SU-DHL-6 (cell line): ENCODE measurements at regions not wholly inside any gene's neighbourhood (a gene's known extent, or its start where the extent isn't known, plus 50 kb on each side); places are given as distances from the start of the nearest gene placed in this dataset.

Source experiments
- EZH2phosphoT487 ChIP-seq: fragments of 200-600 bp; sonication (generic), shearing (Covaris generic); conservative IDR thresholded peaks from 2 replicates; pipeline ENCODE4 v1.6.1; 2018; ENCODE audit warnings: mild to moderate bottlenecking, antibody characterized with exemption, low read length, moderate library complexity, mixed read lengths
- TF ChIP-seq, protein P1 (sequence below): fragments of 200-600 bp; sonication (generic); IDR thresholded peaks from one replicate; pipeline ENCODE4 v1.5.1; 2017; ENCODE audit warnings: antibody characterized with exemption, mild to moderate bottlenecking, low read length, moderate library complexity; ENCODE audit not compliant: insufficient read depth, poor library complexity, severe bottlenecking

DNA sequence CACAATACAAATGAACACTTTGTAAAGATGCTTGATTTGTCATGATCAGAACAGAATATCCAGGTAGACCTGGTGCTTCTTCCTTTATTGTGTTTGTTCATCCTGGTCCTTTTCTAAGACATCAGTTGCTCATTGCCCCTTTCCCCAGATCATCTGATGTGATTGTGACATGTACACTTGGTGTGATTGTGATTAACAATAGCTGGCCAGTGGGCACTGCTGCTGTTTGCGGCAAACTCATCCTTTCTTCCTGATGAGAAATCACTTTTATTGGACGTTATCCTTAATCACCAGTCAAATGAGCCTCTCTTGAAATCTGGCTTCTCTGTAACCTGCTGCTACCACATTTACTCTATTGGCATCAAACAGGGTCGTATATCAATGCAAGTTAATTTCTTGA, 135.1 kb downstream of the PCDH7 start:
- TF ChIP-seq, protein P1, sequence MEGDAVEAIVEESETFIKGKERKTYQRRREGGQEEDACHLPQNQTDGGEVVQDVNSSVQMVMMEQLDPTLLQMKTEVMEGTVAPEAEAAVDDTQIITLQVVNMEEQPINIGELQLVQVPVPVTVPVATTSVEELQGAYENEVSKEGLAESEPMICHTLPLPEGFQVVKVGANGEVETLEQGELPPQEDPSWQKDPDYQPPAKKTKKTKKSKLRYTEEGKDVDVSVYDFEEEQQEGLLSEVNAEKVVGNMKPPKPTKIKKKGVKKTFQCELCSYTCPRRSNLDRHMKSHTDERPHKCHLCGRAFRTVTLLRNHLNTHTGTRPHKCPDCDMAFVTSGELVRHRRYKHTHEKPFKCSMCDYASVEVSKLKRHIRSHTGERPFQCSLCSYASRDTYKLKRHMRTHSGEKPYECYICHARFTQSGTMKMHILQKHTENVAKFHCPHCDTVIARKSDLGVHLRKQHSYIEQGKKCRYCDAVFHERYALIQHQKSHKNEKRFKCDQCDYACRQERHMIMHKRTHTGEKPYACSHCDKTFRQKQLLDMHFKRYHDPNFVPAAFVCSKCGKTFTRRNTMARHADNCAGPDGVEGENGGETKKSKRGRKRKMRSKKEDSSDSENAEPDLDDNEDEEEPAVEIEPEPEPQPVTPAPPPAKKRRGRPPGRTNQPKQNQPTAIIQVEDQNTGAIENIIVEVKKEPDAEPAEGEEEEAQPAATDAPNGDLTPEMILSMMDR: no peak
- TF ChIP-seq EZH2phosphoT487: no peak
